ENCODE measurements at regions not wholly inside any gene's neighbourhood (a gene's known extent, or its start where the extent isn't known, plus 50 kb on each side); places are given as distances from the start of the nearest gene placed in this dataset.

DNA sequence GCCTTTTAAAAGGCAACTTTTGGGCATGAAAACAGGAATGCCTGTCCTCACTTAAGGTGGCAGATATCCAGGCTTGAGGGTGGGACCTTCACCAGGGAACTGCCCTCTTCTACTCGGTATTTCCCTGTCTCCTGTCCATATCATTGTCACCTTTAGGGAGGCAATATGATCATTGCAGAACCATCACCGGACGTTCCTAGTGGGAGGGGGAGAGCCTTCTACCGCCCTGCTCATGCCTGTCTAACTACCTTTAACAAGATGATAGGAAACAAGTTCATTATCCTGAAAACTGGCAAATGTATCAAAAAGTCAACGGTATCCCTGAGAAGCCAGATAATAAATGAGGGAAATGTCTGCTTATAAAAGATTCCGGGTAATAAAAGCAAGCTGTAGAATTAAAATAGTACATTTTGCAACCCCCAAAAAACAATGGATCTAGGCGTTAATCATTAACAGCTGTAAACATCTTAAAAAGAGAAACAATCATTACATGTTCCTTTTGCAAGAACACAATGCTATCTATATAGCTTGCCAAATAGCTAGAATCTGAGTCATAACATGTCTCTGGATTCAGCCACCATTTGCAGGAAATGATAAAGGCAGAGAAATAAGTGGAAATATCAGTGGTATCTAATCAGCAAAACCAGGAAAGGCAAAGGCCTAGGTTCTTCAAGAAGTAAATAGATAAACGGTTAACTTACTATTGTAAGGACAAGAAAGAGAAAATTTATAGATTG lies 852.9 kb upstream of the ADGRL4 start:
- no peak overlapping the region for H3K4me3 Mint-ChIP-seq
- H3K4me1 Mint-ChIP-seq (ENCODE audit: low read depth), result no peaks in the 10 kb centered on the region
- H3K36me3 Mint-ChIP-seq (ENCODE audit: low read depth), result no peaks in the 10 kb centered on the region
- H3K27me3 Mint-ChIP-seq, result no peaks in the 10 kb centered on the region
- intact Hi-C loops (cut with micrococcal nuclease), result no loop called here
- no peak overlapping the region for H3K27ac Mint-ChIP-seq
- H3K9me3 Mint-ChIP-seq, result peaks cover 59% of the 10 kb centered on the region

DNA sequence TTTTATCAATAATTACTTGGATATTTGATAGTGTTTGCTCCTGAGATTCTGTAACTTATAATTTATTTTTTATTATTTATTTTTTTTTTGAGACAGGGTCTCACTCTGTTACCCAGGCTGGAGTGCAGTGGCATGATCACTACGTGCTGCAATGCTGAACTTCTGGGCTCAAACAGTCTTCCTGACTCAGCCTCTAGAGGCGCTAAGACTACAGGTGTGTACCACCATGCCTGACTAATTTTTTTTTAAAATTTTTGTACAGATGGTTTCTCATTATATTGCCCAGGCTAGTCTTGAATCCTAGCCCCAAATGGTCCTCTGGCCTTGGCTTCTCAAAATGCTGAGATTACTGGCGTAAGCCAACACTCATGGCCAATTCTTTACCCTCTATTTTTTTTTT lies 845.5 kb upstream of the ADGRL4 start:
- Mint-ChIP-seq H3K4me3 (no peak overlapping the region), H3K36me3 (ENCODE audit: low read depth) (no peaks in the 10 kb centered on the region), H3K9me3 (peaks cover 26% of the 10 kb centered on the region), H3K4me1 (ENCODE audit: low read depth) (no peaks in the 10 kb centered on the region), H3K27me3 (no peaks in the 10 kb centered on the region), H3K27ac (no peak overlapping the region)
- intact Hi-C loops (cut with micrococcal nuclease), result no loop called here

DNA sequence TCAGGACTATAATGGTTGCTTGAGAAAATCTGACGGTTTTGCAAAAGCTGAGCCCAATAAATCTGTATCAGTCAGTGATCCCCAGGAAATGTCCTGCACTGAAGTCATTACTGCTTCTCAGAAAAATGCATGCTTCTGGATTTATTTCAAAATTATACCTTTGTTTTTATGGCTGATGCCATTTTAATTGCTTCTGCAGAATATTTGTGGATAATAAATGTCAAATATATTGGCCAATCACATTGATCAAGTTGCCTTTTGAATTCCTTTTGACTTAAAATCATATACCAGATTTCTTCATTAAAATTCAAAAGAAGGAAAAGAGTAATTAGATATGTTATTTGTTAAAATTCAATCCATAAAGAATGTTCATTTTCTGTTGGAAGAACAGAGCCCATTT lies 842.9 kb upstream of the ADGRL4 start:
- Mint-ChIP-seq H3K4me1 (ENCODE audit: low read depth) (no peaks in the 10 kb centered on the region), H3K36me3 (ENCODE audit: low read depth) (no peaks in the 10 kb centered on the region), H3K9me3 (peaks cover 5% of the 10 kb centered on the region), H3K27me3 (no peaks in the 10 kb centered on the region), H3K4me3 (no peak overlapping the region), H3K27ac (no peak overlapping the region)
- intact Hi-C loops (cut with micrococcal nuclease), result no loop called here

DNA sequence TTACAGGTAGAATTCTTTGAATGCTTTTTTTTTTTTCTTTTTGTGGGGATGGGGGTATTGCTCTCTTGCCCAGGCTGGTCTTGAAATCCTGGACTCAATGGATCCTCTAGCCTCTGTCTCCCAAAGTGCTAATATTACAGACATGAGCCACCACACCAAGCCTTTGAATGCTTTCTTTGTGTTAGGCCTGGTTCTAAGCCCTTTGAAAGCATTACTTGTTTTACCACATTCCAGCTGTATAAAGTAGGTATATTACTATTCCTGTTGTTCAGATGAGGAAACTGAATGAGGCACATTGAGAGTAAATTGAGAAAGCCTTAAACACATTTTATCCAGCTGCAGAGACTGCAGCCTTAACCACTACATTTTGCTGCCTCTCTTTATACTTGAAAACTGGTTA lies 841.8 kb upstream of the ADGRL4 start:
- no peaks in the 10 kb centered on the region for H3K9me3 Mint-ChIP-seq
- no peaks in the 10 kb centered on the region for H3K27me3 Mint-ChIP-seq
- H3K4me1 Mint-ChIP-seq (ENCODE audit: low read depth), result no peaks in the 10 kb centered on the region
- H3K36me3 Mint-ChIP-seq (ENCODE audit: low read depth), result no peaks in the 10 kb centered on the region
- H3K27ac Mint-ChIP-seq, result no peak overlapping the region
- H3K4me3 Mint-ChIP-seq, result no peak overlapping the region
- intact Hi-C loops (cut with micrococcal nuclease), result no loop called here

DNA sequence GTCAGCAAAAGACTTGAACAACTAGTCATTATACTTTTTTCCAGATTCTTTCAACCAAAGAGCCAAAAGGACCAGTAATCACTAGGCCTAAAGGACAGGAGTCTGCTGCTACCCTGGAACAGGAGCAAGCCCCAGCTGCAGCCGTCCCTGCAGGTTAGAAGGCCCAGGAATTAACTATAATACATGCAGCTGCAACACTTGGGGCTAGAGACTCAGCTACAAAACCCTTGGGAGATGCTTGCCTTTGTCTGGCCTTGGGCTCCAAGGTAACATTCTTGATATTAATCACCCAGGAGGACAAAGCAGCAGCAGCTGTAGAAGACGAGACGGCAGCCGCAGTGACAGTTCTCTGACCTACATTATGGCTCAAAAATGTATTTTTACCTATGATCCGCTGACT lies 841.2 kb upstream of the ADGRL4 start:
- H3K27ac Mint-ChIP-seq, result no peak overlapping the region
- H3K36me3 Mint-ChIP-seq (ENCODE audit: low read depth), result no peaks in the 10 kb centered on the region
- no peaks in the 10 kb centered on the region for H3K9me3 Mint-ChIP-seq
- intact Hi-C loops (cut with micrococcal nuclease), result no loop called here
- H3K4me3 Mint-ChIP-seq, result no peak overlapping the region
- no peaks in the 10 kb centered on the region for H3K27me3 Mint-ChIP-seq
- H3K4me1 Mint-ChIP-seq (ENCODE audit: low read depth), result no peaks in the 10 kb centered on the region

DNA sequence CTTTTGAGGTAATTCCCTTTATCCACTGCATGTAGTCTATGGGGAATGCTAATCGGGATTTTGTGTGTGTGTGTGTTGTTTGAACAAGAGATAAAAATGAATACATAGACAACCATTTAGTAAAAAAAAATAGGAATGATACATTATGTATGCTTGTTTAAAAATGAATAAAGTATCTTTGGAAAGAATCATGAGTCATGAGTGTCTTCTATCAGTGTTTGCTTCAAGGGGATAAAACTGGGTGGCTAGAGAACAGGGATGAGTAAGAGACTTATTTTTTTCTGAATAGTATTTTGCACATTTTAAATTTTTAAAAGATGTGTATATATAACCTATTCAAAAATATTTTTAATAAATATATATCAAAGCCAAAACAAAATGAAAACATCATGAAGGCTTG lies 839.4 kb upstream of the ADGRL4 start:
- H3K36me3 Mint-ChIP-seq (ENCODE audit: low read depth), result no peaks in the 10 kb centered on the region

DNA sequence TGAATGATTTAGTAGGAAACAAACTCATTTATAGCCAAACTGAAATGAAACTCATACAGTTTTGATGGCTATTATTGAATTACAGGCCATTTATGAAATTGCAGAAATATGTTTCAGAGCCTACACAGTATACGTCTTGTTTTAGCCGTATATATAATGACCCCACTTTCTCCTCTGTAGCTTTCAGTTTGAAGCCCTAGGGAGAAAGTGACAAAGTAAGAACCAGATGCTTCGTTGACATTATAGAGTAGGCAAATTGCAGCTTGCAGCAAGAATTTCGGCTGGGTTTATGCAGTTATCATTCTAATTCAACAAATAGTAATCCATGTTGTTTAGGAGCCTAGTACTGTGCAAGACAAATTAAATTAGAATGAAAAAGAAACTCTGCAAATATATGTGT lies 836.3 kb upstream of the ADGRL4 start:
- Mint-ChIP-seq H3K9me3 (no peaks in the 10 kb centered on the region), H3K4me3 (no peak overlapping the region), H3K36me3 (ENCODE audit: low read depth) (no peaks in the 10 kb centered on the region), H3K27me3 (no peaks in the 10 kb centered on the region), H3K4me1 (ENCODE audit: low read depth) (no peaks in the 10 kb centered on the region), H3K27ac (no peak overlapping the region)
- intact Hi-C loops (cut with micrococcal nuclease), result no loop called here

More for the DNA sequence above, 839.4 kb upstream of the ADGRL4 start:
- Mint-ChIP-seq H3K9me3 (no peaks in the 10 kb centered on the region), H3K27me3 (no peaks in the 10 kb centered on the region), H3K27ac (no peak overlapping the region), H3K4me3 (no peak overlapping the region), H3K4me1 (ENCODE audit: low read depth) (no peaks in the 10 kb centered on the region)
- intact Hi-C loops (cut with micrococcal nuclease), result no loop called here

DNA sequence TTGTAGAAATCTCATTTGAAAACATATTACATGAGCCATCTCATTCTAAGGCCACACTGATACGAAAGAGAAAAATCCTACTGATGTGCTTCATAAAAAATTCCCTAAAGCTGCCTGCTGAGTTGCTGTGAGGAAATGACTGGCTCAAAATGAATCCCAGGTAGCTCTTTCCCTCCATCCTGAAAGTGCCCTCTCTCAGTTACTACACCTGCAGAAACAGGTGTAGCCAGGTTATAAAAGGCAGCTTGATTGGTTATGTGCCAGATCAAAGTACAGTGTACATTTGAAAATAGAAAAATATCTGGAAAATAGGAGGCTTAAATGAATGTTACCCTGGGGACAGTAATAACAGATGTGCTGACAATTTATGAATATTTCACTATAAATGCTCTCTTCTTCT lies 833.4 kb upstream of the ADGRL4 start:
- Mint-ChIP-seq H3K27me3 (no peaks in the 10 kb centered on the region), H3K4me3 (no peak overlapping the region), H3K4me1 (ENCODE audit: low read depth) (no peaks in the 10 kb centered on the region), H3K36me3 (ENCODE audit: low read depth) (no peaks in the 10 kb centered on the region), H3K27ac (no peak overlapping the region), H3K9me3 (no peaks in the 10 kb centered on the region)
- intact Hi-C loops (cut with micrococcal nuclease), result no loop called here

DNA sequence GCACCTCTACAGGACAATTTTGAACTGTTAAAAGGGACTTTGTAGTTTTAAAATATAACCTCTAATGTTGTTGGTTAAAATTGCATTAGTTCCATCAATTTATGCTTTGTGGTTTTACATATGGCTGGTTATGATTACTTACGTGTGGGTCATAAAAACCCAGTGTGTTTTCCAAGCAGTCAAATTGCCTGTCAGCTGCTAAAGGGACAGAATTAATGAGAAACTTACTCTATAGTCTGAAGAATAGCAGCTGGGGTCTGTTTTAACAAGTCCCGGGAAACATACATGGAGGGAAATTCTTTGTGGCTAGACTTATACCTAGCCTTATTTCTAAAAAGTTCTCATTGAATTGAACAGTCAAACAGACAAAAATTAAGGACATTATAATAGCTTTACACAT lies 820.9 kb upstream of the ADGRL4 start:
- H3K36me3 Mint-ChIP-seq (ENCODE audit: low read depth), result no peaks in the 10 kb centered on the region
- H3K9me3 Mint-ChIP-seq, result peaks cover 5% of the 10 kb centered on the region
- H3K27ac Mint-ChIP-seq, result no peak overlapping the region
- no peaks in the 10 kb centered on the region for H3K27me3 Mint-ChIP-seq
- no peaks in the 10 kb centered on the region for H3K4me1 Mint-ChIP-seq (ENCODE audit: low read depth)
- H3K4me3 Mint-ChIP-seq, result no peak overlapping the region
- intact Hi-C loops (cut with micrococcal nuclease), result no loop called here

DNA sequence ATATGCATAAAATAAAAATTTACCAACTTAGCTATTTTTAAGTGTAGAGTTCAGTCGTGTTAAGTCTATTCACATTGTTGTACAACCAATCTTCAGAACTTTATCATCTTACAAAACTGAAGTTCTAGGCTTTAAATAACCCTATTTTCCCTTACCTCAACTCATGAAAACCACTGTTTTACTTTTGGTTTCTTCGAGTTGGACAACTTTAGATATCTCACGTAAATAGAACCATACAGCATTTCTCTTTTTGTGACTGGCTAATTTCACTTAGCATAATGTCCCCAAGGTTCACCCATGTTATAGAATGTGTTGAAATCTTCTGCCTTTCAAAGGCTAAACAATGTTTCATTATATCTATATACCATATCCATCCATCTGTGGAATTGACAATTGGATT lies 819.0 kb upstream of the ADGRL4 start:
- intact Hi-C loops (cut with micrococcal nuclease), result no loop called here
- Mint-ChIP-seq H3K9me3 (peaks cover 16% of the 10 kb centered on the region), H3K4me3 (no peak overlapping the region), H3K36me3 (ENCODE audit: low read depth) (no peaks in the 10 kb centered on the region), H3K27me3 (no peaks in the 10 kb centered on the region), H3K27ac (no peak overlapping the region), H3K4me1 (ENCODE audit: low read depth) (no peaks in the 10 kb centered on the region)

DNA sequence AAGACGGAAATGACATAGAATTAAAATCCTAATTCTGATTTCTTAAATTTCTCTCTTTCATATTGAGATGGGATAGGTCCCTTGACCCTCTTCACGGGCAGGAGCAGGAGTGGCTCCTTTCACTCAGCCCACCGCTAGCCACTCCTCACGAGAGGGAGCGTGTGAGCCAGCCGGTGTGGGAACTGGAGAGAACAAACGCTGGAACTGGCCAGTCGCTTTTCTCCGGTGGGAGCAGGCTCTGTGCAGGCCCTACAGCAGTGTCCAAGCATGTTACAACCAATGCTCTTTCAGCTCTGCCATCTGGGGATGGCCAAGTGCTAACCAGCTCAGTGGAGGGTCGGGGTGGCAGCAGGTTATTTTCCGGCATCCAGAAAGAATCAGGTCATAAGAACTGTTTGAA lies 815.5 kb upstream of the ADGRL4 start:
- Mint-ChIP-seq H3K9me3 (peaks cover 34% of the 10 kb centered on the region), H3K4me1 (ENCODE audit: low read depth) (no peaks in the 10 kb centered on the region), H3K27ac (no peak overlapping the region), H3K36me3 (ENCODE audit: low read depth) (no peaks in the 10 kb centered on the region), H3K4me3 (no peak overlapping the region), H3K27me3 (no peaks in the 10 kb centered on the region)
- intact Hi-C loops (cut with micrococcal nuclease), result no loop called here

DNA sequence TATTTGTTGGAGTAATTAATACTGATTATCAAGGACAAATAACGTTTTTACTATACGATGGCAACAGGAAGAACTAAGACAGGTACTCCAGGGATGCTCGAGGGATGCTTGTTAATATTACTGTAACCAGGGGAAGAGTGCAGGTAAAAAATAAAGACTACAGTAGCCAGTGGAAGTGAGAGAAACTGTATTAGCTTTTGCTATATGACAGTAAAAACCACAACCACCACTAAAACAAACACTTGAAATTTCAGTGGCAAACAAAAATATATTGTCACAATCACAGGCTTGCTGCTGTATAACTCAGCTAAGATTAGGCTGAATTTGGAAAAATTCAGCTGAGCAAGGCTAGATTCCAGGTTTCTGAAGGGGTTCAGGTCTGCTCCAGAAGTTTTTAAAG lies 812.6 kb upstream of the ADGRL4 start:
- Mint-ChIP-seq H3K9me3 (peaks cover 34% of the 10 kb centered on the region), H3K27me3 (no peaks in the 10 kb centered on the region), H3K27ac (no peak overlapping the region), H3K36me3 (ENCODE audit: low read depth) (no peaks in the 10 kb centered on the region), H3K4me3 (no peak overlapping the region), H3K4me1 (ENCODE audit: low read depth) (no peaks in the 10 kb centered on the region)
- intact Hi-C loops (cut with micrococcal nuclease), result no loop called here

DNA sequence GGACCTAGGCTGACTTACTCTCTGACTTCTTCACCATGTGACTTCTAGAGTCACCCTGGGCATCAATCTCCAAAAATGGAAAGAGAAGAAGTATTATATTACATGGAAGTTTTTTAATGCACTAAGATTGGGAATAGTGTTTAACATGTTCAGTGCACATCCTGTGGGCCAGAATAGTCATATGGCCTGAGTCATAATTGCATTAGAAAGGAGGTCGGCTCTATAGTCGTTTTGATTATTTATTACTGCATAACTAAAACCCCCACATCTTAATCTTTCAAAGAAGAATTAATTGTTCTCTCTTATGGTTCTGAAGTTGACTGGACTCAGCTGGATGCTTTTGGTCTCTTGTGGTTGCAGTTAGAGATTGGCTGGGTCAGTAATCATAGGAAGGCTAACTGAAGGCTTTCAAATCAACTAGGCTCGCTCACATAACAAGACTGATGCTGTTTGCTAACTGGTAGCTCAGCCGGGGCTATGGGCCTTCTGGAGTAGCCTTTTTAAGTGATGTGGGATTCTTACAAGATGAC lies 810.6 kb upstream of the ADGRL4 start:
- intact Hi-C loops (cut with micrococcal nuclease), result no loop called here
- H3K27ac Mint-ChIP-seq, result no peak overlapping the region

DNA sequence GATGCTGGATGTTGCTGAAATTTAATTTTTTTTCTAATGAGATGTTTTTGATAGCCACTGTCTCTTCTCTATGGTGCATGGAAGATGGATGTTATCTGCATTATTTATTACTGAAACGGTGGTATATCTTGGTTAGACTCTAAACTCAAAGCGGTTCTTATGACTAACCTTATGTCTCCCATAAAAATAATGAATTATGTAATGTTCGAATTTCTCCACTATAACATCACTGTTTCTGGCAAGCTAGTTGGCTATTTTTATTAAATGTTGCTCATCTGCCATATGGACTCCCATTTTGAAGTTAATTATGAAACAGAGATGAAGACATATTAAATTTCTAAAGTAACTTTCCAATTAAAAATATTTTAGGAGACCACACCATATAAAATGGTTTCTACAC lies 808.6 kb upstream of the ADGRL4 start:
- Mint-ChIP-seq H3K9me3 (peaks cover 18% of the 10 kb centered on the region), H3K4me3 (no peak overlapping the region), H3K4me1 (ENCODE audit: low read depth) (no peaks in the 10 kb centered on the region), H3K27me3 (no peaks in the 10 kb centered on the region), H3K36me3 (ENCODE audit: low read depth) (no peaks in the 10 kb centered on the region), H3K27ac (no peak overlapping the region)
- intact Hi-C loops (cut with micrococcal nuclease), result no loop called here

More for the DNA sequence above, 810.6 kb upstream of the ADGRL4 start:
- H3K4me1 Mint-ChIP-seq (ENCODE audit: low read depth), result no peaks in the 10 kb centered on the region
- H3K27me3 Mint-ChIP-seq, result no peaks in the 10 kb centered on the region
- H3K9me3 Mint-ChIP-seq, result peaks cover 26% of the 10 kb centered on the region
- no peaks in the 10 kb centered on the region for H3K36me3 Mint-ChIP-seq (ENCODE audit: low read depth)
- no peak overlapping the region for H3K4me3 Mint-ChIP-seq

DNA sequence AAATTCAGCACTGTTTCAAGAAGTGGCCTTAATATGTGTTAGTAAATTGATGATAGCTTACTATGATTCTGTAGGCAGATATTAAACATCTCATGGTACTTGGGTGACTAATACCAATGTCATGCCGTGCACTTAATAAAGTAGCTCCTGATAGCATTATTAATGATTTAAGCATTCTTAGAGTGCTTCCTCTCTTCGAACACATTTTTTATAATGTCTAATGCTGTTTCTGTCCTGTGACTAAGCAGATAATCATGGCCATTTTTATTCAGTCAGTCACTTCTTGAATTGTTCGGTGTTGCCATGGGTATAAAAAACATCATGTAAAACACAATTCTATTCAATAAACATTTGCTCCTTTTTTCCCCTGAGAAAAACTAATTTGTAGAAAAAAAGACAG lies 804.6 kb upstream of the ADGRL4 start:
- Mint-ChIP-seq H3K9me3 (peaks cover 36% of the 10 kb centered on the region), H3K4me3 (no peak overlapping the region), H3K36me3 (ENCODE audit: low read depth) (no peaks in the 10 kb centered on the region), H3K27ac (no peak overlapping the region), H3K4me1 (ENCODE audit: low read depth) (no peaks in the 10 kb centered on the region), H3K27me3 (no peaks in the 10 kb centered on the region)
- intact Hi-C loops (cut with micrococcal nuclease), result no loop called here

All from dendritic cell treated with granulocyte-macrophage colony-stimulating factor and Interleukin-4, amounts not matched to agents 40 ng/mL and 50 ng/mL, for 4 days (primary cell).